GM18873 (cell line): ENCODE measurements at regions not wholly inside any gene's neighbourhood (a gene's known extent, or its start where the extent isn't known, plus 50 kb on each side); places are given as distances from the start of the nearest gene placed in this dataset.

Source experiments
- ATAC-seq: cut with Tn5 transposase; IDR thresholded peaks from one replicate; pipeline ENCODE4 v1.9.1; 2021; ENCODE audit warnings: mild to moderate bottlenecking, moderate library complexity, moderate number of reproducible peaks; ENCODE audit not compliant: unreplicated experiment, low FRiP score

DNA sequence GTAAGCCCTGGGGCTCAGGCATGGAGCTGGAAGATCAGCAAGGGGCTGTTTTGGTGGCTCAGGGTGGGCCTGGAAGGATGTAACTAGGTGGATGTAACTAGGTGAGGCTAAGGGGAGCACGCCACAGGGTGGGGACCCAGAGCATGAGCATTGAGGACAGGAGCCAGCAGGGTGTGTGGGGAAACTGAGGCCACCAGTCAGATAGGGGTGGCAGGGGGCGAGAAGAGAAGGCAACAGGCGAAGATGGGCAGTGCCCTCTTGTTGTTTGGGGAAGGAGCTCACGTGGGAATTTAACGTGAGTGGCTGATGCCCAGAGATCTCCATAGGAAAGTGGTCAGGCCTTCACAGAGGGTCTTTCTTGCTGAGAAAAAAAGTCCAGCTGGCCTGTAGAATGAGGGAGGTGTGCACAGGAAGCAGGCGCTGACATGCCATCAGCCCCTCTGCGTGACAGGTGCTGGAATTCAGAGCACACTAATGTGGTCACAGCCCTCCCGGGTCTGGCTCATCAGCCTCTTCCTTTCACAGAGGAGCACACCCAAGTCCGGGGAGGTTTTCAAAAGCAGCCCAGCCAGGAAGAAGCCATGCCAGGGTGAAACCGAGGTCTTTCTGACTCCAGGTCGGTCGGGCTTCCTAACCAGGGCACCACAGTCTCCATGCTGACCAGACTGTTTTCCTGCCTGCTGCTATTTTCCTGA is 54.6 kb upstream of the PAX6 start:
- ATAC-seq: no peak

DNA sequence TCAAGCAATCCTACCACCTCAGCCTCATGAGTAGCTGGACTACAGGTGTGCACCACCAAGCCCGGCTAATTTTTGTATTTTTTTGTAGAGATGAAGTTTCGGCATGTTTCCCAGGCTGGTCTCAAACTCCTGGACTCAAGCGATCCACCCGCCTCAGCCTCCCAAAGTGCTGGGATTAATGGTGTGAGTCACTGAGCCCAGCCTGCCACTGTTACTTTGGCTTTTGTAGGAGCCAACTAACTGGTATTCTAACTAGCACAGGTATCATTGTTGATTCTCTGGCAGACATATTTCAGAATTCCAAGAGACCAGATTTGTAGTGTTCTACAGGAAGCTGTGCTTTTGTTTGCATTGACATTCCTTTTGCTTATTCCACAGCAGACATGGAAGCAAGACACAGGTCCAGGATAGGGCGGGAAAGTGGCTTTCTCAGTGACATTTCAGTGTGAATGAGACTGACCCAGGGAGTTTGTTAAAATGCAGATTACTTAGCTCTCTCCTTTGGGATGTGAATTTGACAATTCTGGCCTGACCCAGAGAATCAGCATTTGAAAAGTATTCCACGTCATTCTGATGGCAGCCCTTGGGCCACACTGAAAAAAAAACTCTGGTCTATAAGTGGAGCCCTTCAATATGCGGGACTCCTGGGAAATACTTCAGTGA is 52.2 kb upstream of the PAX6 start:
- ATAC-seq: no peak

DNA sequence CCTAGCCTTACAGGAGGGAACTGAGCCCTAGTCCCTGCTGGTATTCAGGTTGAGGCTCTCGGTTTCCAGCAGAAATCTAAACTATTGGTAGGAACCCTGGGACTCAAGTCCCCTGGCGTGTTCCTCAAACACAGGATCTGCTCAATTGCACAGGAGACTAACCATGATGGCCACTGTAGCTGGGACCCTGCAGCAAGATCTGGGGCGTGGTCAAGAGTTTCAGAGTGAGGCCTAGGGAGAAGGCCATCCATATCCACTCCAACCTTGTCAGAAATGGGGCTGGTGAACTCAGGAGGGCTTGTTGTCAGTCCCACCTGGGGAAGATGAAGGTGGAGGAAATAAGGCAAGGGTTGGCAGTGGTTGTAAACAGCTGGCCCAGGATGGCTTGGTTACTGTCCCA is 49.9 kb upstream of the PAX6 start:
- no peak for ATAC-seq
